ENCODE measurements at regions not wholly inside any gene's neighbourhood (a gene's known extent, or its start where the extent isn't known, plus 50 kb on each side); places are given as distances from the start of the nearest gene placed in this dataset.

DNA sequence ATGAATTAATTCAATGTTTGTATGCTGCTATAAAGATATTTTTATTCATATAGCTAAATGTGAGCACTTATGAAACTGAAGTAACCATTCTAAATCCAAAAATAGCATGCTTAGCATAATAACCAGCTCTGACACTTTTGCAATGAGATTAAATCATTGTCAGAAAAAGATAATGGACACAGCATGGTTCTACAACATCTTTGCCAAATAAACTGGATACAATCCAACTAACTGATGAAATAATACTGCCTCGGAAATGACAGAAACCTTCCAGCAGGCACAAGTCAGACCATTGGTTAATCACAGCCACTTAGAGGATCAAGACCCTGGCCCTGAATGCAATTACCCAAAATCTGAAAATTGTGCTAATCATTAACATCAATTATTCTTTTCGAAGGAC is 592.7 kb upstream of the ADGRL4 start:
- TF ChIP-seq, protein P1, sequence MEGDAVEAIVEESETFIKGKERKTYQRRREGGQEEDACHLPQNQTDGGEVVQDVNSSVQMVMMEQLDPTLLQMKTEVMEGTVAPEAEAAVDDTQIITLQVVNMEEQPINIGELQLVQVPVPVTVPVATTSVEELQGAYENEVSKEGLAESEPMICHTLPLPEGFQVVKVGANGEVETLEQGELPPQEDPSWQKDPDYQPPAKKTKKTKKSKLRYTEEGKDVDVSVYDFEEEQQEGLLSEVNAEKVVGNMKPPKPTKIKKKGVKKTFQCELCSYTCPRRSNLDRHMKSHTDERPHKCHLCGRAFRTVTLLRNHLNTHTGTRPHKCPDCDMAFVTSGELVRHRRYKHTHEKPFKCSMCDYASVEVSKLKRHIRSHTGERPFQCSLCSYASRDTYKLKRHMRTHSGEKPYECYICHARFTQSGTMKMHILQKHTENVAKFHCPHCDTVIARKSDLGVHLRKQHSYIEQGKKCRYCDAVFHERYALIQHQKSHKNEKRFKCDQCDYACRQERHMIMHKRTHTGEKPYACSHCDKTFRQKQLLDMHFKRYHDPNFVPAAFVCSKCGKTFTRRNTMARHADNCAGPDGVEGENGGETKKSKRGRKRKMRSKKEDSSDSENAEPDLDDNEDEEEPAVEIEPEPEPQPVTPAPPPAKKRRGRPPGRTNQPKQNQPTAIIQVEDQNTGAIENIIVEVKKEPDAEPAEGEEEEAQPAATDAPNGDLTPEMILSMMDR (conservative IDR thresholded peaks at IDR 0.05; ENCODE audit: low read length): no peak
- TF ChIP-seq EZH2phosphoT487 (IDR thresholded peaks at IDR 0.05; ENCODE audit: borderline replicate concordance, low read depth, low read length): no peak
